ENCODE measurements at regions not wholly inside any gene's neighbourhood (a gene's known extent, or its start where the extent isn't known, plus 50 kb on each side); places are given as distances from the start of the nearest gene placed in this dataset.

DNA sequence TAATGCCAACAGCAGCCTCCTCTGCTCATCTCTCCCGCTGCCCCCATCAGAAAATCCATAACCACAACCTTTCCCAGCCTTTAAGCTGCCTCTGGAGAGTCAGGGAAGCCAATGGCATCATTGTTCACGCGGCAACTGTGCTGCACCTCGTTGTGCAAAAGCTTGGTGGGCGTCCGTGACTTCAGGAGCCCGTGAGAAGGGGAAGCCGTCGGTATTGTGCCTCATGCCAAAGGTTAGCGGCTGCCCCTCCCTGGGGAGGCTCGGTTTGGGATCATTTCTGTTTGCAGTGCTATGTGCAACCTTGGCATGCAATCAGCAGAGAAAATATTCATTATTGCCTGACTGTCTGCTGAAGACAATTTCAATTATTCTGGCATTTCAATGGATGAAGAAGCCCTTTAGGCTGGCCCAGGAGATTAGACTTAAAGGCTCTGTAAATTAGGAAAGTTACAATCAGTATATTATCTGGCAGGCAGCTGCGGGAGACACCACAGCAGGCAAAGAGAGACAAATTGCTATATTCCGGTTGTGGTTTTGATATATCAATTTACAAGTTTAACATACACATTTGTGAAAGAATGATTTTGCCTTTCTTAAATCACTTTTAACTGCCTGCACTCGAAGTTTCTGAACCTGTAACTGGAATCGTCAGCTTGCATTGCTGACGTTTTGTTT is 244.5 kb downstream of the GATA3 start:
- H4K20me1 ChIP-seq (ENCODE audit: insufficient read depth) = no peaks in the 10 kb centered on the region
- TF ChIP-seq POLR2A (IDR thresholded peaks at IDR 0.05; ENCODE audit: borderline replicate concordance, extremely low read depth, insufficient read depth, insufficient read length) (no peak), TCF7L2 (IDR thresholded peaks at IDR 0.05; ENCODE audit: borderline replicate concordance, extremely low read depth, insufficient read depth, insufficient read length) (no peak), ZNF274 (IDR thresholded peaks at IDR 0.05; ENCODE audit: low read depth, low read length) (no peak)
- TF ChIP-seq, protein P1, sequence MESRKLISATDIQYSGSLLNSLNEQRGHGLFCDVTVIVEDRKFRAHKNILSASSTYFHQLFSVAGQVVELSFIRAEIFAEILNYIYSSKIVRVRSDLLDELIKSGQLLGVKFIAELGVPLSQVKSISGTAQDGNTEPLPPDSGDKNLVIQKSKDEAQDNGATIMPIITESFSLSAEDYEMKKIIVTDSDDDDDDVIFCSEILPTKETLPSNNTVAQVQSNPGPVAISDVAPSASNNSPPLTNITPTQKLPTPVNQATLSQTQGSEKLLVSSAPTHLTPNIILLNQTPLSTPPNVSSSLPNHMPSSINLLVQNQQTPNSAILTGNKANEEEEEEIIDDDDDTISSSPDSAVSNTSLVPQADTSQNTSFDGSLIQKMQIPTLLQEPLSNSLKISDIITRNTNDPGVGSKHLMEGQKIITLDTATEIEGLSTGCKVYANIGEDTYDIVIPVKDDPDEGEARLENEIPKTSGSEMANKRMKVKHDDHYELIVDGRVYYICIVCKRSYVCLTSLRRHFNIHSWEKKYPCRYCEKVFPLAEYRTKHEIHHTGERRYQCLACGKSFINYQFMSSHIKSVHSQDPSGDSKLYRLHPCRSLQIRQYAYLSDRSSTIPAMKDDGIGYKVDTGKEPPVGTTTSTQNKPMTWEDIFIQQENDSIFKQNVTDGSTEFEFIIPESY (IDR thresholded peaks at IDR 0.05; ENCODE audit: extremely low read depth, insufficient replicate concordance, low read length) = no peak
- POLR2A ChIA-PET = no interaction called here
- intact Hi-C loops (cut with micrococcal nuclease) = no loop called here
- no peak for ATAC-seq
- no peak overlapping the region for H2AFZ ChIP-seq (ENCODE audit: low read depth, low read length, poor library complexity, severe bottlenecking)
- no peak overlapping the region for H3K9ac ChIP-seq (ENCODE audit: low read length)
- RAD21 ChIA-PET (ENCODE audit: low non-redundant PET in 1 of 2, low total read pairs in 2 of 2, uncharacterized antibody in 2 of 2, unreplicated experiment in 2 of 2) = no interaction called here
- DNase-seq (ENCODE audit: low read depth, low spot score) = no peak
- H3K9me3 ChIP-seq (ENCODE audit: control insufficient read depth in 1 of 2, insufficient read depth in 1 of 2, low read depth in 1 of 2, low read length in 2 of 2) = no peaks in the 10 kb centered on the region
- no peak overlapping the region for H3K4me2 ChIP-seq (ENCODE audit: low read length)
- no peak overlapping the region for H3K4me3 ChIP-seq (replicated peaks in 1 of 2; ENCODE audit: low read depth in 1 of 2, low read length in 2 of 2)
- H3K36me3 ChIP-seq (ENCODE audit: control insufficient read depth in 1 of 2, insufficient read depth in 2 of 2, low read length in 2 of 2) = no peaks in the 10 kb centered on the region
- no TSS peak for BruUV-seq (replicated peaks)
- H3K27ac ChIP-seq (ENCODE audit: low read depth, low read length) = no peak overlapping the region
- H3K9me2 ChIP-seq (ENCODE audit: insufficient read depth) = no peaks in the 10 kb centered on the region
- no peaks in the 10 kb centered on the region for H3K4me1 ChIP-seq (ENCODE audit: control insufficient read depth in 1 of 2, insufficient read depth in 2 of 2, low read length in 2 of 2)
- CTCF ChIA-PET = no interaction called here
- peaks cover 39% of the 10 kb centered on the region; the same call in 1 of the 2 replicates for H3K27me3 ChIP-seq (ENCODE audit: insufficient read depth, low read length)
- H3K79me2 ChIP-seq (ENCODE audit: insufficient read depth, low read length) = no peaks in the 10 kb centered on the region

DNA sequence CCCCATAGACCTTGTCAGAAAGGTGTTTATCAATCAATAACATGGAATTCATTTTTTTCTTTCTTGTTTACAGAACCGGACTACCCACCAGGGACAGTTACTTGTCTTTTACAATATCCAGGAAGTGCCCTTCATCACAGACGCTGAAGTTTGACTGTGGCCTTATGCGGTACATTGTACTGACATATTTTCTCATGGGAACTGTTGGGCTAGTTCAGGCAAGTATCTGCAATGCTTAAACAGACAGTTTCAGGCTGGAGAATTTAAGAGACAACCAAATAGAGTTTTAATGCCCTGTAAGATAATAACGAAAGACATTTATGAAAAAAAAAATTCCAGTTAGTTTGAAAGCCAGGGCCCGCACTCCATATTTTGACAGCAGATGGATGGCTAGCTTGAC is 246.4 kb downstream of the GATA3 start:
- no peak overlapping the region for H3K4me2 ChIP-seq (ENCODE audit: low read length)
- intact Hi-C loops (cut with micrococcal nuclease) = loop anchor here (10.0 kb wide), 1 partner anchor 426 kb away; no protein-coding TSS in a partner anchor
- no peaks in the 10 kb centered on the region for H3K4me1 ChIP-seq (ENCODE audit: control insufficient read depth in 1 of 2, insufficient read depth in 2 of 2, low read length in 2 of 2)
- no peak overlapping the region for H2AFZ ChIP-seq (ENCODE audit: low read depth, low read length, poor library complexity, severe bottlenecking)
- POLR2A ChIA-PET = no interaction called here
- no peak overlapping the region for H3K4me3 ChIP-seq (replicated peaks in 1 of 2; ENCODE audit: low read depth in 1 of 2, low read length in 2 of 2)
- ATAC-seq (no peak), DNase-seq (ENCODE audit: low read depth, low spot score) (no peak)
- no peaks in the 10 kb centered on the region for H4K20me1 ChIP-seq (ENCODE audit: insufficient read depth)
- no TSS peak for BruUV-seq (replicated peaks)
- no peaks in the 10 kb centered on the region for H3K36me3 ChIP-seq (ENCODE audit: control insufficient read depth in 1 of 2, insufficient read depth in 2 of 2, low read length in 2 of 2)
- peaks cover 26% of the 10 kb centered on the region; the same call in 1 of the 2 replicates for H3K27me3 ChIP-seq (ENCODE audit: insufficient read depth, low read length)
- H3K27ac ChIP-seq (ENCODE audit: low read depth, low read length) = no peak overlapping the region
- CTCF ChIA-PET = no interaction called here
- RAD21 ChIA-PET (ENCODE audit: low non-redundant PET in 1 of 2, low total read pairs in 2 of 2, uncharacterized antibody in 2 of 2, unreplicated experiment in 2 of 2) = no interaction called here
- no peaks in the 10 kb centered on the region for H3K9me3 ChIP-seq (ENCODE audit: control insufficient read depth in 1 of 2, insufficient read depth in 1 of 2, low read depth in 1 of 2, low read length in 2 of 2)
- H3K9me2 ChIP-seq (ENCODE audit: insufficient read depth) = no peaks in the 10 kb centered on the region
- no peaks in the 10 kb centered on the region for H3K79me2 ChIP-seq (ENCODE audit: insufficient read depth, low read length)
- no peak overlapping the region for H3K9ac ChIP-seq (ENCODE audit: low read length)
- TF ChIP-seq POLR2A (IDR thresholded peaks at IDR 0.05; ENCODE audit: borderline replicate concordance, extremely low read depth, insufficient read depth, insufficient read length) = no peak
- TF ChIP-seq EZH2phosphoT487 (IDR thresholded peaks at IDR 0.05; ENCODE audit: borderline replicate concordance) = no peak
- TF ChIP-seq RAD21 (IDR thresholded peaks at IDR 0.05; ENCODE audit: low read depth) = no peak
- TF ChIP-seq, protein P2, sequence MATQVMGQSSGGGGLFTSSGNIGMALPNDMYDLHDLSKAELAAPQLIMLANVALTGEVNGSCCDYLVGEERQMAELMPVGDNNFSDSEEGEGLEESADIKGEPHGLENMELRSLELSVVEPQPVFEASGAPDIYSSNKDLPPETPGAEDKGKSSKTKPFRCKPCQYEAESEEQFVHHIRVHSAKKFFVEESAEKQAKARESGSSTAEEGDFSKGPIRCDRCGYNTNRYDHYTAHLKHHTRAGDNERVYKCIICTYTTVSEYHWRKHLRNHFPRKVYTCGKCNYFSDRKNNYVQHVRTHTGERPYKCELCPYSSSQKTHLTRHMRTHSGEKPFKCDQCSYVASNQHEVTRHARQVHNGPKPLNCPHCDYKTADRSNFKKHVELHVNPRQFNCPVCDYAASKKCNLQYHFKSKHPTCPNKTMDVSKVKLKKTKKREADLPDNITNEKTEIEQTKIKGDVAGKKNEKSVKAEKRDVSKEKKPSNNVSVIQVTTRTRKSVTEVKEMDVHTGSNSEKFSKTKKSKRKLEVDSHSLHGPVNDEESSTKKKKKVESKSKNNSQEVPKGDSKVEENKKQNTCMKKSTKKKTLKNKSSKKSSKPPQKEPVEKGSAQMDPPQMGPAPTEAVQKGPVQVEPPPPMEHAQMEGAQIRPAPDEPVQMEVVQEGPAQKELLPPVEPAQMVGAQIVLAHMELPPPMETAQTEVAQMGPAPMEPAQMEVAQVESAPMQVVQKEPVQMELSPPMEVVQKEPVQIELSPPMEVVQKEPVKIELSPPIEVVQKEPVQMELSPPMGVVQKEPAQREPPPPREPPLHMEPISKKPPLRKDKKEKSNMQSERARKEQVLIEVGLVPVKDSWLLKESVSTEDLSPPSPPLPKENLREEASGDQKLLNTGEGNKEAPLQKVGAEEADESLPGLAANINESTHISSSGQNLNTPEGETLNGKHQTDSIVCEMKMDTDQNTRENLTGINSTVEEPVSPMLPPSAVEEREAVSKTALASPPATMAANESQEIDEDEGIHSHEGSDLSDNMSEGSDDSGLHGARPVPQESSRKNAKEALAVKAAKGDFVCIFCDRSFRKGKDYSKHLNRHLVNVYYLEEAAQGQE (IDR thresholded peaks at IDR 0.05; ENCODE audit: low read depth) = no peak
- no peak for TF ChIP-seq SP1 (IDR thresholded peaks at IDR 0.05; ENCODE audit: low read depth)
- no peak for TF ChIP-seq YY1 (IDR thresholded peaks at IDR 0.05; ENCODE audit: extremely low read depth, insufficient replicate concordance, low read depth, low read length)
- TF ChIP-seq ZNF274 (IDR thresholded peaks at IDR 0.05; ENCODE audit: low read depth, low read length) = no peak
- TF ChIP-seq EGR1 (IDR thresholded peaks at IDR 0.05; ENCODE audit: low read depth) = no peak
- TF ChIP-seq CBX3 (IDR thresholded peaks at IDR 0.05; ENCODE audit: low read depth) = no peak
- TF ChIP-seq TCF7L2 (IDR thresholded peaks at IDR 0.05; ENCODE audit: borderline replicate concordance, extremely low read depth, insufficient read depth, insufficient read length) = no peak
- TF ChIP-seq ZFX (IDR thresholded peaks at IDR 0.05) = no peak

Data from HCT116 (cell line).